ENCODE measurements at regions not wholly inside any gene's neighbourhood (a gene's known extent, or its start where the extent isn't known, plus 50 kb on each side); places are given as distances from the start of the nearest gene placed in this dataset.

DNA sequence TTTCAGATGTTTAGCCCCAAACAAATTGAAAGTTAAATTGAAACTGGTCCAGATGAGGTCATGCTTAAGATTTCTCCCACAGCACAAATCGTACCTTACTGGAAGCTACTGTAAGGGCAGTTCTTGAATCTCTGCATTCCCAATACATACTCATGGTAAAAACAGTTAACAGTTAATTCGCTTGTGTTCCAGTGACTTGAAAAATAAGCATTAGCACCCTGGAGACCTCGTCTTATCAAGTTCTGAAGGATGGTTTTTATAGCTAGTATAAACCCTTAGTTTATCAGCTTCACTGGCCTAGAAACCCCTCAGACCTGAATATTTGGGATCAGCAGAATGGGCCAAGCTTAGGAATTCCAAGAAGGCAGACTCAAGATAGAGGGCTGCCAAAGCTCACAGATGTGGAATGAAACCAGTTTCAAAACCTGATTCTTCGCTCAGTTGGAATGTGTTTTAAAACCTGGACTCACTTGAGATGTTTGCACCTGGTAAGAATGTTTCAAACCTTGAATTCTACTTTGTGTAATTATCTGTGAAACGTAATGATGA, 103.6 kb downstream of the C9orf152 start:
- POLR2A ChIA-PET, result interaction anchor here (0.7 kb wide), 1 partner anchor 16 kb away, joined by 4 read pairs; no protein-coding TSS in a partner anchor
- Histone ChIP-seq H3K4me3 (replicated peaks in 1 of 3; ENCODE audit: insufficient read depth in 1 of 3, low read depth in 1 of 3, low read length in 3 of 3) (no peak overlapping the region), H3K79me2 (ENCODE audit: control insufficient read depth, insufficient read depth, low read length) (peaks cover 94% of the 10 kb centered on the region), H3K27ac (ENCODE audit: insufficient read depth, low read depth, low read length) (no peak overlapping the region), H3K9me3 (replicated peaks; ENCODE audit: control insufficient read depth, insufficient read depth, low read length) (no peaks in the 10 kb centered on the region), H3K27me3 (ENCODE audit: control insufficient read depth in 2 of 2, insufficient read depth in 2 of 2, low read length in 2 of 2) (no peaks in the 10 kb centered on the region), H3K4me2 (ENCODE audit: insufficient read depth, low read length) (no peak overlapping the region), H3K4me1 (ENCODE audit: control insufficient read depth, extremely low read depth, insufficient read depth, low read length) (peaks cover 6% of the 10 kb centered on the region), H3K9me1 (replicated peaks; ENCODE audit: control insufficient read depth, extremely low read depth, insufficient read depth, low read length) (no peaks in the 10 kb centered on the region), H3K9ac (replicated peaks; ENCODE audit: extremely low read depth, insufficient read depth, low read length) (no peak overlapping the region), H2AFZ (ENCODE audit: low read depth, low read length) (no peak overlapping the region), H3K36me3 (ENCODE audit: control insufficient read depth in 2 of 2, extremely low read depth in 1 of 2, insufficient read depth in 2 of 2, low read length in 2 of 2) (peaks cover 0 to 9% of the 10 kb centered on the region in 2 experiments), H4K20me1 (replicated peaks; ENCODE audit: control insufficient read depth, extremely low read depth, insufficient read depth, low read length) (peaks cover 4% of the 10 kb centered on the region)
- DNase-seq (ENCODE audit: low read depth, low spot score), result no peak
- no peak for TF ChIP-seq MYC (IDR thresholded peaks at IDR 0.05; ENCODE audit: low read depth, low read length)
- TF ChIP-seq GATA2 (IDR thresholded peaks at IDR 0.05; ENCODE audit: insufficient read depth, insufficient read length, low read depth, low read length), result no peak
- TF ChIP-seq POLR2A (IDR thresholded peaks at IDR 0.05; ENCODE audit: low read depth, low read length), result no peak
- no TSS peak for BruUV-seq (replicated peaks)
- dilution Hi-C loops (cut with MboI; ENCODE audit: extremely low pct_ligation_motif_present, low sequenced_read_pairs) (no loop called here), intact Hi-C loops (cut with micrococcal nuclease) (loop anchor here (5.0 kb wide), 1 partner anchor 427 kb away; no protein-coding TSS in a partner anchor)
- CTCF ChIA-PET, result interaction anchor here (0.9 to 1.8 kb wide), 7 partner anchors 9 to 201 kb away, joined by 3 to 8 read pairs (median 4); no protein-coding TSS in a partner anchor
- FAIRE-seq, result no peak

DNA sequence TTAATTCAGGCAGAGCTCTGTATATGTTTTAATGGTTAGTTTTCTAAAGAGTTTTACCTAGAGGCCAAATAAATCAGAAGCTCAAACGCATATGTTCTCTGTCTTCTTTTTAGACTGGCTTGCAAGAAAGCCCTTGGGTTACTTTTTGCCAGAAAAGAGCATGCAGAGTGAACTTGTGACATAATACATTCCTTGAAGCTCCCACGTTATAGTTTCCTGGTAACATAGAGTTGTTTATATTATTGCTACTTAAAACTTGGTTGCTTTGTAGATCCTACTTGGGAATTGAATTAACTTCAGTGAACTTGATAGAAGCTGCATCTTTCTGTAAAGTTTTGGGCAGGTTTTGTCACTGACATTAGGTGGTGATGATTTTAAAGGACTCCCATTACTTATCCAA, 102.9 kb downstream of the C9orf152 start:
- no peak overlapping the region for H3K4me3 ChIP-seq (replicated peaks in 1 of 3; ENCODE audit: insufficient read depth in 1 of 3, low read depth in 1 of 3, low read length in 3 of 3)
- no TSS peak for BruUV-seq (replicated peaks)
- no peak overlapping the region for H3K27ac ChIP-seq (ENCODE audit: insufficient read depth, low read depth, low read length)
- H3K36me3 ChIP-seq (ENCODE audit: control insufficient read depth in 2 of 2, extremely low read depth in 1 of 2, insufficient read depth in 2 of 2, low read length in 2 of 2), result peaks cover 0 to 9% of the 10 kb centered on the region in 2 experiments
- peaks cover 7% of the 10 kb centered on the region for H4K20me1 ChIP-seq (replicated peaks; ENCODE audit: control insufficient read depth, extremely low read depth, insufficient read depth, low read length)
- H3K9me3 ChIP-seq (replicated peaks; ENCODE audit: control insufficient read depth, insufficient read depth, low read length), result no peaks in the 10 kb centered on the region
- H3K9me1 ChIP-seq (replicated peaks; ENCODE audit: control insufficient read depth, extremely low read depth, insufficient read depth, low read length), result no peaks in the 10 kb centered on the region
- CTCF ChIA-PET, result interaction anchor here (1.1 to 1.8 kb wide), 7 partner anchors 10 to 202 kb away, joined by 3 to 8 read pairs (median 4); no protein-coding TSS in a partner anchor
- no peaks in the 10 kb centered on the region for H3K27me3 ChIP-seq (ENCODE audit: control insufficient read depth in 2 of 2, insufficient read depth in 2 of 2, low read length in 2 of 2)
- H3K9ac ChIP-seq (replicated peaks; ENCODE audit: extremely low read depth, insufficient read depth, low read length), result no peak overlapping the region
- H3K4me1 ChIP-seq (ENCODE audit: control insufficient read depth, extremely low read depth, insufficient read depth, low read length), result peaks cover 7% of the 10 kb centered on the region
- TF ChIP-seq, protein P1, sequence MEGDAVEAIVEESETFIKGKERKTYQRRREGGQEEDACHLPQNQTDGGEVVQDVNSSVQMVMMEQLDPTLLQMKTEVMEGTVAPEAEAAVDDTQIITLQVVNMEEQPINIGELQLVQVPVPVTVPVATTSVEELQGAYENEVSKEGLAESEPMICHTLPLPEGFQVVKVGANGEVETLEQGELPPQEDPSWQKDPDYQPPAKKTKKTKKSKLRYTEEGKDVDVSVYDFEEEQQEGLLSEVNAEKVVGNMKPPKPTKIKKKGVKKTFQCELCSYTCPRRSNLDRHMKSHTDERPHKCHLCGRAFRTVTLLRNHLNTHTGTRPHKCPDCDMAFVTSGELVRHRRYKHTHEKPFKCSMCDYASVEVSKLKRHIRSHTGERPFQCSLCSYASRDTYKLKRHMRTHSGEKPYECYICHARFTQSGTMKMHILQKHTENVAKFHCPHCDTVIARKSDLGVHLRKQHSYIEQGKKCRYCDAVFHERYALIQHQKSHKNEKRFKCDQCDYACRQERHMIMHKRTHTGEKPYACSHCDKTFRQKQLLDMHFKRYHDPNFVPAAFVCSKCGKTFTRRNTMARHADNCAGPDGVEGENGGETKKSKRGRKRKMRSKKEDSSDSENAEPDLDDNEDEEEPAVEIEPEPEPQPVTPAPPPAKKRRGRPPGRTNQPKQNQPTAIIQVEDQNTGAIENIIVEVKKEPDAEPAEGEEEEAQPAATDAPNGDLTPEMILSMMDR (IDR thresholded peaks at IDR 0.05; ENCODE audit: extremely low read depth in 1 of 2, insufficient read depth in 1 of 2, low read depth in 1 of 2, low read length in 2 of 2), result no peak
- no peak for TF ChIP-seq POLR2AphosphoS5 (IDR thresholded peaks at IDR 0.05; ENCODE audit: insufficient read depth, low read depth, low read length)
- POLR2A ChIA-PET, result no interaction called here
- peak; percentile 61 for DNase-seq (ENCODE audit: low read depth, low spot score)
- no peak overlapping the region for H2AFZ ChIP-seq (ENCODE audit: low read depth, low read length)
- intact Hi-C loops (cut with micrococcal nuclease) (no loop called here), dilution Hi-C loops (cut with MboI; ENCODE audit: extremely low pct_ligation_motif_present, low sequenced_read_pairs) (no loop called here)
- peaks cover 95% of the 10 kb centered on the region for H3K79me2 ChIP-seq (ENCODE audit: control insufficient read depth, insufficient read depth, low read length)
- H3K4me2 ChIP-seq (ENCODE audit: insufficient read depth, low read length), result no peak overlapping the region
- no peak for FAIRE-seq

Measured in endothelial cell of umbilical vein (primary cell).